Fibroblast of skin of back (primary cell): ENCODE measurements at regions not wholly inside any gene's neighbourhood (a gene's known extent, or its start where the extent isn't known, plus 50 kb on each side); places are given as distances from the start of the nearest gene placed in this dataset.

Source experiments
- DNase-seq: peaks from one replicate; pipeline ENCODE4 v3.0.0-alpha.2; 2013

DNA sequence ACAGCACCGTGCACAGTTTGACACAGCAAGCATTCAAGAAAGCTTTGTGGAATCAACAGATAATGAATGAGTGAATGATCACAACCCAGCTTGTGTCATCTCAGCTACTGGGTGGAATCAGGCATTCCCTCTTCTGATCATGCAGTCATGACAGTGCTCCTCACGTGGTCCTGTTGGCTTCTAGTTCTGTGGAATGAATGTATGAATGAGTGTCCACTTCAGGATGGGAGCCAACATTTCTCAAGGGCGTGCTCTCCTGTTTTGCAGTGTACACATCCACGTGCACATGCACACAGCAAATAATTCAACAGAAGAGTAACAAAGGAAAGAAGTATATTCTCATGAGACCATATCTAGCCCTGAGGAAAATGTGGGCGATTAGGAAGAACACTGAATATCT, 133.1 kb upstream of the NPVF start:
- no peak for DNase-seq

DNA sequence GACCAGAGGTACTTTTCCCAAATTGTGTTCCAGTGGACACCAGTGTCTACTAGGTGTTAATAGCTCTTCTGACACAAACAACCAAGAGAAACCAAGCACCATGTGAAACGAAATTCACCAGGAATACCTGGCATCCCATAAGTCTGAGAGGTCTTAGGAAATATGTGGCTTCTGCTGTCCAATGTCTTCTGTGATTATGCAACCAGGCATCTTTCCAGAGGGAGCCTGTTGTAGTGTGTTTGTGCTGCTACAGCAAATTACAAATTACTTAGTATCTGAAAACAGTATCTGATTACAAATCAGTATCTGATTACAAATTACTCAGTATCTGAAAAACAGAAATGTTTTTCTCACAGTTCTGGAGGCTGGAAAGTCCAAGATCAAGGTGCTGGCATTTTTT, 133.6 kb upstream of the NPVF start:
- no peak for DNase-seq

DNA sequence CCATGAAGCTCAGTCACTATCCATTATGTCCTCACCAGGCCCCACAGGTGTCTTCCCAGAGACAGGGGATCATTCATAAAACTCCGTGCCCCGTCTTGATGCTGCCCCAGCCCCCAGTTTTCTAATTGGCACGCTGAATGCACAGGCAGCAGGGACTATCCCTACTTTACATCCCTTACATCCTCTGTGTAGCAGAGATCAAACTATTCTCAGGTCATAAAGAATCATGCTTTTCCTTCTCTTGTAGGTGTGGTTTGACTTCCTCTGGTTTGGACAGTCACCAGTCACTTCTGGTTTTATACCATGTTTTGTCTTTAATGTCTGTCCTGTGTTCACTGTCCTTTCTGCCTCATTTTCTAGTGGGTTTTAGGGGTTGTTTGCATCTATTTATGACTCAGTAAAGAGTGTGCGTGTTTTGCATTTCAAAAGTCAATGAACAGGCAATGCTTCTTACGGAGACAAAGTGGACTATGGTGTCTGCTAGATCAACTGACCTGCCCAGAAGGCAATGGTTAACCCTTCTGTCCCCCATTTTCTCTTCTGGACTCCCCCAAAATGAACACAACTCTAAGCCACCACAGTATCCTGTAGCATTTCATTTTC, 140.4 kb upstream of the NPVF start:
- no peak for DNase-seq

DNA sequence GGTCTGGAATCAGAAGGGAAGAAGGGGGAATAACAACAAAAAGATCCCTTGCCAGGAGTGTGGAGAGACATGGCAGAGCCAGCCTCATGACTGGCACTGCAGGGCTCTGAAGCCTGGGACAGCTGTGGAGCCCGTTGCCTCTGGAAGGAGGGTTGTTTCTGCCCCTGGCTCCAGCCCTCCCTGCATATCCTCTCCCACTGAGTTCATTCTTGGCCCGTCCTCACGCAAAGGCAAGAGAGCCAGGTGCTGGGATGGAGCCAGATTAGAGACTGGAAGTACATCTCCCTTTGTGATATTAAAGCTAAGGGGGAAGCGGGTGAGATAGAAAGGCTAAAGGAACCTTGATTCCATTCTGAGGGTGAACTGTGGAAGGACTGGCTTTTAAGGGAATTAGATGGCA, 141.5 kb upstream of the NPVF start:
- DNase-seq, result no peak

DNA sequence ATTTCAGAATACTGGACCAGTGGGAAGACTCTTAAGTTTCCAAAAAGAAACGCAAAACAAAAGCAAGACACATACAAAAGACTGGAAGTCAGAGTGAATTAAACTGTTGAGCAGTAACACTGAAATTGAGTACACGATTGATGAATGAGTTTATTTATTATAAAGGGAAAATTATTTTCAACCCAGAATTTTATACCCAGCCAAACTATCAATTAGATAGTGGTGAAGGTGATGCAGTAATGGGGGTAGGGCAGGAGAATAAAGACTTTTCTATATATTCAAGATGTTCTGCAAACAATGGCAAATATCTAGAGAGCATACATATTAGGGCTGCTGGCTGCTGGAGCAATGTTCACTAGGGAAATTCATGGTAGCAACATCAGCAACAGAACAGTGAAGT, 143.7 kb upstream of the NPVF start:
- no peak for DNase-seq

DNA sequence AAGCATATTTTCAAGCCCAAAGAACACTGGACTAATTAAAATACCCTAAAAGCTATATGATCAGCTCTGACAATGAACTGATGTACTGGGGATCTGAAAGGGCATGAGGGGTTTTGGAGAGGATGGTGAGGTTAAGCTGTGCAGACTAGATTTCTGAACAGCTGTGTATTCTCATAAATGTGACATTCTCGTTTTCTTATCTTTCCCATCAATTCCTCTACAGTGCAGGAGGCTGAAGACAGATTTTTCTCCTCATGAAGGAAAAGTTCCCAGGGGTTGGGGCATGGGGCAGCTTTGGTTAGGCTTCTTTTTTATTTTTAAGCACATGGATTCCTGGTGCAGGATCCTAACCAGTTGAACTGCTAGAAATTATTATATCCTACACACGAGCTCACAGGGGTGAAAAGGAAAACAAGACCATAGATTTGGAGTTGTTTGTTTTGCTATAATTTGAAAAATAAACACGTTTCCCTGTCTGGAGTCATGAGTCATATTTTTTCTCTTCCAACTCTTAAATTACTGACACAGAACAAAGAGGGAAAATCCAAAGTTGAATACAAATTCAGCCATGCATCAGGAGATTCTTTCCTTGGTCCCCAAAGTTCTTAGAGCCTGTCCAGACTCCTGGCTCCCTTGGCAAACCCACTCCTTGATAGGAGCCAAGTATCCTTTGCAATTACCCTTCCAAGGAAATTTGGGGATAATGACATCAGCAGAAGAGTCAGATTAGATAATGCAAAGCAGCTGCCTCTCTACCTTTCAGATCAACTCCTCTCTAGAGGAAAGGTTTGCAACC, 147.7 kb upstream of the NPVF start:
- no peak for DNase-seq

DNA sequence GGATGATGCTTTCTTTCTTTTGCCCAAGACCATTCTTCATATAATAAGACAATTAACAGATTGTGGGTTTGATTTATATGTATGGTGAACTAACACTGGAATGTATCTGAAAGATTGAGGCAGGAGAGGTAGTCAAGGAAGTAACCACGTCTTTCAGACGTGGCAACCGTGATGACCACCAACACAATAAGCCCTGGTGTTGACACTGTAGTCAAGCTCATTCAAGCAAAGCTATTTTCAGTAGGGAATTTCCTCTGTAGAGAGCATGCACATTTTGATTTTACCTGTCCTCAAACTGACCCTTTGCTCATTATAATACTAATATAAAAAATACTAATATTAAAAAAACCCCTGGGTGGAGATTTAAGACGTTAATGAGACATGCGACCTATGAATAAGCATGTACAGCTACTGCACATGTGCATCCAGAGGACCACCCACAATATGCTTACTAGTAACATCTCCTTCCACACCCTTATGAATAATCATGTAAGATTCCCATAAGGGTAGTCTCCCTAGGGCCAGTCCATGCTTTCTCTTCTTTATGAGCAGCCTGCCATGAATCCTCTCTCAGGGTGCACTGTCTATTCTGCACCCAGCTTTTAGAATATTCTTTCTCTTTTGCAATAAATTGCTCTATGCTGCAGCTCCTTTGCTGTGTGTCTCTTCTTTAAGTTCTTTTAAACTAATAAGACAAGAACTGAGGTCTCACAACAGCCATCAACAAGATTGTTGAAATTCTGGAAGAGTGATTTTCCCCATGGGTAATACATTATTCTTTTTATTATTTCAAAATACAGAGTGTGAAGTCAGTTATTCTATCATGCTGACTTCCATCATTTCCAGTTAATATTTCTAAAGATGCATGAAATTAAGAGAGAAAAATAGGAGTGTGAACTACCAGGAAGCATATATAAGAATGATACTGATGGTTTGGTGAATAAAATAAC, 151.3 kb upstream of the NPVF start:
- no peak for DNase-seq

DNA sequence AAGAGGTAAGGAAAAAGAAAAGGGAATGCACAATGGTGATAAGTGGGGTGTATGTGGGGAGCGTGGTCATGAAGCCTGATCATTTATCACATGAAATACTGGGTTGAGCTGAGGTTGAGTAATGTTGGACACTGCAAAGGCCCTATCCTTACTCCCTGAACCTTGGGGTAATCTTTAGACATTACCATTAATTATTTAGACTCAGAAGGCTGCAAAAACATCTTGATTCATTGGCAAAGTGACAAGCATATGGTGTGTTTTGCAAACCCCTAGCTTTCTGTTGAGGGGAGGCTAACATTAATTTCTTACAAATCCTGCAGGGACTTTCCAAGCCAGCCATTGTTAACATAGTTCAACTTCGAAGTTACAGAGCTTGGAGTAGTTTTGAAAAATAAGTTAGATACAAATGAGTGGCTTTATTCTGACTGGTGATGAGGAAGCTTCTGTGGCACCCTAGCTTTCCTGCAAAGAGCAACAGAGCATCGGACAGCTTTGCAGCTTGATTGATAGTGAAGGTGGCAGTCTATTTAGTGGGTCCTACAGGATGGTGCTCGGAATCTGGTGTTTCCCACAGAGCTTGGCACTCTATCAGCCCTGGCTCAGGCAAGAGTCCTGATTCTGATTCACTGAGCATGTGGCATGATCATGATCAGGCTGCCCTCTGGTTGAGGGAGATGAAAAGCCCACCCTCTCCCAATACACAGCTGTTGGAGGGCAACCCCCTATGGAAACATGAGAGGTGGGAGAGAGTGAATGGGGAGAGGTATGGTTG, 153.7 kb upstream of the NPVF start:
- DNase-seq, result no peak

DNA sequence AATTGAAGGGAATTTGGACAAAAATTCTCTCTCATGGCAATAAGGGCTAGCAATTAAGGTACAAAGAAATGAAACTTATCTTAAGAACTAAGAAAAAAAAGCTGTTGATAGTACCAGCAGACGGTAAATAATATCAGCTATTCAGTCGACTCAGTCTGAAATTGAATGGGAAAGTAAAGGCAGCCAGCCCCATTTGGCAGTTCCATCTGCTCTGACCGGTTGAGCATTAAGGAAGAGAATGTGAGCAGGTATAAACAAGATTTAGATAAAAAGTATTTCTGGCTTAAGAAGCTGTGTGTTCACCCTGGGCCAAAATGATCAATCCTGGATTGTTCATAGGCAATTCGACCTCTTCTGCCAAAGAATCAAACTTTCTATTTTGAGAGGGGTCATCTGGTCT, 154.6 kb upstream of the NPVF start:
- DNase-seq, result no peak

DNA sequence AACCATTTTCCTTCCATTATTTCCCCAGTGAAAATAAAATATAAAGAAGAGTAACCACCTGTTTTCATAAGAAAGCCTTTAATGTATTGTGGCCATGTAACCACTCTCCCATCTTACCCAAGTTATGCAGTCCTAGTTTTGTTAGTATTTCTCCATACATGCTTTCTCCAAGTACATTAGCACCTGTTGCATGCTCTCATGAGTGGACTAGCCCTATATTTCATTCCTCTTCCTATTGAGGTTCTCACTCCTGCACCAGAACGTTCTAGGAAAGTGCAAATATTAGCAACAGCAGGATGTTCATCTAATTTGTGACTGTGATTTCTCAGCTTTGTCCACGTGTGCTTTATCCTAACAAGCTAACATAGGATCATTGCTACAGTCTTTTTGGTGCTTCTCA, 155.1 kb upstream of the NPVF start:
- DNase-seq, result no peak

DNA sequence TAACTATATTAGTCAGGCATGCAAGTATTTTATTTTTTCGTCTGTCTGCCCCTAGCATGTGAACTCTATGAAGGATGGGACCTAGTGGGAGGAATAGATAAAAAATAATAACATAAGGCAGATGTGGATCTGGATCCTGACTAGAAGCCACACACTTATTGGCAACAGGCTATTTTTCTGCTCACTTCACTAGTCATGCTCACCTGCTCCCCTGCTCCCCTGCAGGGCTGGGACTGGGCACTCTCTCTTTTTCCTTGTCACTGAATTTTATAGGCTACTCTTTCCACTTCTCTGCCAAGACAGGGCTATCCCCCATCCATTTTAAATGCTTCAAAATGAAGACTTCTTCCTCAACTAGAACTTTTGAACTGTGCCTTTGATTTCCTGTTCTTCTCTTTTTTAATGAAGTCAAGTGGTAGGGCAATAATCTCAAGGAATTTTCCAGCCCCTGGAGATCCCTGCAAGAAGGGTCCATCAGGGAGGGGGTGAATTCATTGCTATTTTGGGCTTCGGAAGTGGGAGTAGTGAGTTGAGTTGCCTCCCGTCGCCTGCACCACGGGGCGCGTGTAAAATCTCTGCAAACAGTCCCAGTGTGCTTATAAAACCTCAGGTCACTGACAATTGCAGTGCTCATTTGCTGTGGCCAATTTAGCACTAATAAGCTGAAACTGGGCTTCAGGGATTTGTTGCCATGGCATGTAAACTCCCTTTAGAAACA, 156.7 kb upstream of the NPVF start:
- DNase-seq, result no peak

DNA sequence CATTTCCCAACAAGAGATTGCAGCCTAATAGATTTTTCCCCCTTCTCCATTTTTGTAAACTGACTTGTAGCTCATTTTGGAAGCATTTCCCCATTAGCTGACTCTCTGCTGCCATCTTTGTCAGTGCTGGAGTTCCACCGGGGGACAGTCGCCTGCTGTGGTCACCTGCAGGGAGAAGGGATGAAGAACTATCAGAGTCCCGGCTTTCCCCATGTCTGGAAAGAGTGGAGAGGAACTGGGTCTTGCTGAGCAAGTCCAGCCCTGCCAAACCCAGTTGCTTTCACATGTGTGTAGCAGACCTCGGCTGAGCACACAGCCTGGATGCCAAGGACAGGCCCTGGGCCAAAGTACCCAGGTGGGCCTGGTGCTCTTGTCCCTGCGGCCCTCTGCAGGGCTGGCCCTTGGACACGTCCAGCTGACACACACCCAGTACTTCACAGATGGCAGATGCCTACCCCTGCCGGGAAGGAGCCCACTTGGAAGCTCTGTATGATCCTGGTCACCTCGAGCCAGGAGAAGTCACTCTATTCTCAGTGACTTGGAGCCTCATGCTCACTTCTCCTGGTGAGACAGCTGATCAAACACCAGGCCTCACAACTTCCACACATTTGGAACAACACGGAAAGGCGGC, 157.3 kb upstream of the NPVF start:
- DNase-seq, result no peak

DNA sequence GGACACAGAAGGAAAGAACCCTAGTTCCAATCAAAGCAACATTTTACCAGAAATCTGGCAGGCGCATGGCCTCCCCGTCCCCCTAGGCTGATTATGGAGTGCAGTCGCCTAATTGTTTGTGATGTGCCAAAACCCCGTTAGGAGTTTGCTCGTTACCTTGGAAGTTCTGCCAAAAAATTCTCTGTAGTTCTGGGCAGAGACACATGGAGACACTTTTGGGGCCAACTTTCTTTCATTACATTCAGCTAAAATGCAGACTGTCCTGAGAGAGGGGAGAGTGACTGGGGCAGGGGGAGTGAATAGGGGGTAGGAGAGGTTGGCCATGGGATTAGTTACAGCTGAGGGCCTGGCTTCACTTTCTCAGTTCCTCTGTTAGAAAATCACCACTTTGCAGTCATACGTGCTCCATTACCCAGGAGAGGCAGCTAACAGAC, 158.0 kb upstream of the NPVF start:
- no peak for DNase-seq

DNA sequence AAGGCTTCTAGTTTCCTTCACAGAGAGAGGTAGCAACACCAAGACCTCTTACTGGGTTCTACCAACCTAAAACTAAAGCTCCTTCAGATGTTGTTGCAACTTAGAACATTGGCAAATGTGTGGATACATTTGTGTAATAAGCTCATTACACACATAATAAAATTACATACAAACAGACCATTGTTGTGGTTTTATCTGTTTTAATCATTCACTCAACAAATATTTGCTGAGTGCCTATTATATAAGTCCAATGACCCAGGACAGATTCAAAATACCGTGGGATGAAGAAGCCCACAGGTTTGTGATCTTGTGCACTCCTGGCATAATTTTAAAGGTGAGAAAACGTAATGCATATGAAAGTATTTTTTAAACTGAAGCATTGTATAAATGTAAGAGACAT, 160.4 kb upstream of the NPVF start:
- no peak for DNase-seq

DNA sequence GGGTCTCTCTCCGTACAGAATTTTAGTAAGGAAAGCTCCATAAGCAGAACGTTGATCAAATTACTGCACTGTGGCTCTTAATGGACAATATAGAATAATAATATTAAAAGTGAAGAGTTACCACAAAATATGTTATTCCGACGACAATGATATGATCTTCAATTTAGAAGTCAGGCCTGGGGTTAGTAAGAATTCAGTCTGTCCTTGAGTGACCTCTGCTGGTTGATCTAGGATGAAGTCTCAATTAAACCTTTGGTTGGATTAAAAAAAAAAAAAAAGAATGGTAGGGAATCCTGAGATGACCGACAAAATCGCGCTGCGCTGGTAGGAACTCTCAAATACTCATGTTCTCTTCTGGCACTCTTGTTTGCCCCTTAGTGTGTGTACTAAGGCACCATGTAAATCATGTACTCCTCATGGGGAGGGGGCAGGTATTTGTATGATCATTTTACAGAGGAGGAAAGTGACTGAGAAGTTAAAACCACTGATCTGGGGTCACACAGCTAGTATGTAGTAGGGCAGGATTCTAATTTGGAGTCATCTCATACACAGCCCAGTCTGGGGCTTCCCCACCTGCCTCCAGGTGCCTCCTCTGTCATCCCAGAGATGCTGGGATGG, 161.3 kb upstream of the NPVF start:
- DNase-seq, result peak; percentile 53

DNA sequence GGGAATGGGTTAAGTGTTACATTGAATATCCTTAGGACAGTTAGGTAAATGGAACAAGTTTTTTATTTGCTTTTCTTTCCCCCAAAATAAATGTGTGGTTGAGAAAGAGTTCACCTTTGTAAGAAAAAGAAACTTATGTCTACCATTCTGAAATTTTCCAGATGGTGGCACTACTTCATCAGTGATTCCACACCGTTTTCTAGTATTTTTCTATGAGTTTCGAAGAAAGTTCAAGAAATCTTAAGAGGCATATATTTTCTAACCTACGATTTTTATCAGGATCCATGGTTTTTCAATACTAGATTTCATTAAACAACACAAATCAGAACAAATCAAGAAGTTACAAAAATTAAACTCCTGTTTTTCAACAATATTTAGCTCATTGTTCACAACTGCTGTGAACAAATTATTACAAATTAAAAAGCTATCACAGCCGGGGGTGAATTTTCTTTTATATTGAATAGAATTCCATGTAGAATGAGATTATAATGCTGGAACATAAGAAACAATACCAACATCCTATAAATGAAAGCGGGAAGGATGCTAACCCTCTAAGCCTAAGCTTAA, 163.1 kb upstream of the NPVF start:
- DNase-seq, result peak; percentile 23

DNA sequence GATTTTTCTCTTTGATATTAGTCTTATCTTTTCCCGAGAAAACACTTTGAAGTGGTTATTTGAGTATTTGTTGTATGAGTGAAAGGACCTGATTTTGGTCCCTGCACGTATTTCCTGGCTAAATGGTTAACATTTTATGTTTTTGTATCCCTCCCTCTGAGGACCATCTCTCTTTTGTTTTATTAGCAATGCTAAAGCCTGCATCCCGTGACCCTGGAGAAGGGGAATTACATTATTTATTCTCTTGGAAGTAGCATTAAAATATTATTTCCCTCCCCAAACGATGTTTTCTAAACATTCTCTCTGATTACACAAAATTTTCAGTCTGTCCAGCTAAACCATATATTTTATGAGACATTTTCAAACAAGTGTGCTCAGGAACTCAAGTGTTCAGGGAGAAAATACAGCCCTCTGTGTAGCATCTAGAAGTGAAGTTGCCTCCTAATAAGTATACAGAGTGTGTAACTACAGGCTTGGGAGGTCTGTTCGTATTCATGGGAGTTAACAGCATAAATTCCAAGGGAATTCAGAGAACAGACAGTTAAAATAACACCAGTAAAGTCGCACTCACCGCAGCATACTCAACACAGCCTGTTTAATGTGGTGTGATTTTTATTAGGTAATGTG, 163.8 kb upstream of the NPVF start:
- DNase-seq, result no peak

DNA sequence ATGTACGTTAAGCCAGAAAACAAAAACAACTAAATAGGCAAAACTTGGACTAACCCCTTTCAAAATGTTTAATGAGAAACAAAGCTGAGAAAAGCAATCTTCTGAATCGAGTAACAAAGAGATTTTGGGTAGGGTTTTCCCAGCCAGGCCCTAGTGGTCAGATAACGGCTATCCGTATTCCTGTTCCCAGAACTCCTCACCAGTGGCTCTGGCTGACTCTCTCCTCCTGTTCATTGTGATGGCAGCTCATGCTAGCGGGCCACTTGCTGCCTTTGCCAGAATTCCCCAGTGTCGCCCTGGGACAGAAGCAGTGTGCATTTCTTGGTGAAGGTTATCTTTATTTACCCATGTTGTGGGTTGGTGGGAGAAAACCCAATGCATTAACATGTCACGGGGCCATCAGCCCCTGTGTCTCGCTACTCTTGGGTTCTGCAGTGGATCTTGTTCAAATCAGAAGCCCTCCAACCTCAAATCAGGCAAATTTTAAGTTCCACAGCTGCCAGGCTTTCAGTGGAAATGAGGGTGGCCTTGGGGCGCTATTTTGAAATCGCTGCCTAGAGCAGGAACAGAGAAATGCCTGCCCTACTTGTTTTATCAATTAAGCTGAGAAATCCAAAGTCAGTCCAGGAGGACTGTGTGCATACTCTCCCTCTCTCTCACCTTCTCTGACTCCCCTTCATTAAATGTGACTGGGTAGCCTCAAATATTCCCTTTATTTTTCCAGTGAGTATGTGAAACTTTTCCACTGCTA, 164.5 kb upstream of the NPVF start:
- DNase-seq, result no peak

DNA sequence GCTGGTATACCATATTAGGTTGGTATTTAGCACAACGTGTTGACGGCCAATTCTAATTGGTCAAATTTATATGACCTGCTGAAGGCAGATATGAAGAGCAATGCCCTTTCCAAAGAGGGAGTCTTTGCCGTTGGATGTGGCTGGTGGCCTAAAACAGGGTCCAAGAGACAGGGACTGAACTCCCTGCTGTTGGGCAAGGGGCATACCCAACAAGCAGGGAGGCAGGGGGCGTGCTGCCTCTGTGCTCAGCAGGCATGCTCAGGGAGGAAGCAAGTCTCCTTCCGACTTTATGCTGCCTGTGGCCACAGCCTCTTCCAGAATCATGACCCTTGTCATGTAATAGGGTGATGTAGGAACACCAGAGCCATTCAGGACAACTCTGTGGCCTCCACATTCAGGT, 167.7 kb upstream of the NPVF start:
- DNase-seq, result no peak
